ENCODE measurements at regions not wholly inside any gene's neighbourhood (a gene's known extent, or its start where the extent isn't known, plus 50 kb on each side); places are given as distances from the start of the nearest gene placed in this dataset.
"Not testable (repeated sequence)": the region's sequence is repeated elsewhere in the genome, so short reads cannot be mapped to it uniquely, and the experiment has no call there.

- no peak for DNase-seq
These were observed 279.8 kb upstream of the MAGEB18 start for GRCh38 chrX:25858273-25858880.

DNA sequence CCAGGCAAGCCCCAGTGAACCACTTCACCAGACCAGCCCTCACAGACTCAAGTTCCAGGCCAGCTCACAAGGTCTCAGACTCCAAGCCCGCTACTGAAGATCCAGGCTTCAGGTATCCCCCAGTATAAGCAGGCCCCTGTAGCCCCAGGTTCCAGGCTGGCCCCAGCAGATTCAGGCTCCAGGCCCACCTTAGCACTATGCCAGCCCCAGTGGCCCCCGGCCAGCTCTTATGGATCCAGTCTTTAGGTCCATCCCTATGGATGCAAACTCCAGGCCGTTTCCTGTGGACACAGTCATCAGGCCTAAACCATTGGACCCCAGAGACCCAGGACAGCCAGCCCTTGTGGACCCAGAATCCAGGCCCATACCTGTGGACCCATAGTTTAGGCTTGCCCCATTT lies 277.8 kb upstream of the MAGEB18 start:
- DNase-seq: no peak

DNA sequence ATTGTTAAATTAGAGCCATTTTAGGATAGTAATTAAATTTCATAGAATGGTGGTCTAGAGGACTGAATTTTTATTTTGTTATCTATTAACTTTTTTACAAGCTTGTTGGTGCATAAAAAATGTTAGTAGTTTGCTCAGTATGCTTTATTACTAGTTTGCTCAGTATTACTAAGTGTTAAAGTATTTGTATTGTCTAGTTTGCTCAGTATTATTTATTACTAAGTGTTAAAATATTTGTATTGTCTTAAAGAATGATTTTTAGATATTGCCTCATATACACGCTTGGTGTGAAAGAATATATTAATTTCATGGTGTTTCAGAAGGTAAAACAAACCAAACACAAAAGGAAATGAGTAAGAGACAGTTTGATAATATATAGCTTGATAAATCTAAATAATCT lies 268.4 kb upstream of the MAGEB18 start:
- DNase-seq: no peak

DNA sequence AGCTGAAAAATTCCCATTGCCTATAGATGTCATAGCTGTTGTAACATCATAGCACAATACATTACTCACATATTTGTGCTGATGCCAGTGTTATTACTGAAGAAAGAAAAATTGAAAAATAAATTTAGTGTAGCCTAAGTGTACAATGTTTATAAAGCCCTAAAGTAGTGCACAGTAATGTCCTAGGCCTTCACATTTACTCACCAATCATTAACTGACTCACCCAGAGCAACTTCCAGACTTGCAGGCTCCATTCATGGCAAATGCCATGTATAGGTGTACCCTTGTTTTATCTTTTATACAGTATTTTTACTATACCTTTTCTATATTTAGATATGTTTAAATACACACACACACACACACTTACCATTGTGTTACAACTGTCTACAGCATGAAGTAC lies 265.4 kb upstream of the MAGEB18 start:
- no peak for DNase-seq

DNA sequence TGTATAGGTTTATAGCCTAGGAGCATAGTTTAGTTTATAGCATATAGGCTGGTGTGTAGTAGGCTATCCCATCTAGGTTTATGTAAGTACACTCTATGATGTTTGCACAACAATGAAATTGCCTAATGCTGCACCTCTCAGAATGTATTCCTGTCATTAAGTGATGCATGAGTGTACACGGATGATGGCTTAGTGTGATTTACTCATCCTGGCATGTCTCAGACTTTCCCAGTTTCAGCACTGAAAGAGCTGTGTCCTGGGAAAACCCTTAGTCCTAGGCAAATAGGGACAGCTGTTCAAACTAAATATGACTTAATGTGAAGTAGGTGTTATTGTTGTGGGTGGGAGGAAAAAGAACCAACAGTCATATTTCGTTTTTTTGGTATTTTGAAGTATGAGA lies 264.9 kb upstream of the MAGEB18 start:
- DNase-seq: no peak

DNA sequence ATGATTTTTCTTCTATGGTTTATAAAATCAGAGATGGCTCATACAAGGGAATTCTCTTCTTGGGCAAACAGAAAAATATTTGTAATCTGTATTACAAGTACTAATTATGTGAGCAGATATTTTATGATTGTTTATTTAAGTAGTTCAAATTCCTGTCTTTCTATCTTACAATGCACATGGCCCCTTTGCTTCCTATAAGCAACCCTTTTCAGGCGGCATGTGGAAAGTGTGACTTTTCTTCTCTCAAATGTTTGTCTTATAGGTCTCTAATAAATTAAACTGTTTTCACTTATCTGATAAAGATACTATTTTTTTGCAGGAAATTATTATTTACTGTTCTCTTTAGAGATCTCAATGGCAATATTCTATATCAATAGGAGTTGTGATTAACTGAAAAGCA lies 259.3 kb upstream of the MAGEB18 start:
- DNase-seq: no peak

DNA sequence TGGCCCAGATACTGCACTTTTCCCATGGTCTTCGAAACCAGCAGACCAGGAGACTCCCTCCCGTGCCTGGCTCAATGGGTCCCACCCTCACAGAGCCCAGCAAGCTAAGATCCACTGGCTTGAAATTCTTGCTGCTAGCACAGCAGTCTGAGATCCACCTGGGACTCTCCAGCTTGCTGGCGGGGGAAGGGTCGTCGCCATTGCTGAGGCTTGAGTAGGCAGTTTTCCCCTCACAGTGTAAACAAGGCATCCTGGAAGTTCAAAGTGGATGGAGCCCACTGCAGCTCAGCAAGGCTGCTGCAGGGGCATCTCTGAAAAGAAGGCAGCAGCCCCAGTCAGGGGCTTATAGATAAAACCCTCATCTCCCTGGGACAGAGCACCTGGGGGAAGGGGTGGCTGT lies 255.6 kb upstream of the MAGEB18 start:
- DNase-seq: not testable (repeated sequence)

- DNase-seq: no peak
These were observed 240.4 kb upstream of the MAGEB18 start for GRCh38 chrX:25897758-25898157.

GRCh38 chrX:25905728-25906127 lies 232.4 kb upstream of the MAGEB18 start:
- not testable (repeated sequence) for DNase-seq

GRCh38 chrX:25925946-25926345 lies 212.2 kb upstream of the MAGEB18 start:
- DNase-seq: no peak

DNA sequence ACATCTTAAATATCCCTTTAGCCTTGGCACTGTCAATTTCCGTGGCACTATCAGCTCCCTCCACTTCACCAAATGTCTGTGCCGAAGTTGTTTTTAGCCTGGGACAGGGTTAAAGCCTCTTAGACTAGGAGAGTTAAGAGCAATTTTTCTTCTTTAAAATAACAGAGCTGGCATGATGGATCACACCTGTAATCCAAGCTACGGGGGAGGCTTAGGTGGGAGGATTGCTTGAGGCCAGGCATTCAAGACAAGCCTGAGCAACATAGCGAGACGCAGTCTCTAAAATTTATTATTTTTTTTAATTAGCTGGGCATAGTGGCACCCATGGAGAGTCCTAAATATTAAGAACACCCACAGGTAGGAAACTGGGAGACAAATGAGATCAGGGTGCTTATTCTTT lies 209.8 kb upstream of the MAGEB18 start:
- no peak for DNase-seq

GRCh38 chrX:25941087-25941486 lies 197.1 kb upstream of the MAGEB18 start:
- no peak for DNase-seq

- DNase-seq: no peak
These were observed 196.4 kb upstream of the MAGEB18 start for GRCh38 chrX:25941559-25942250.

DNA sequence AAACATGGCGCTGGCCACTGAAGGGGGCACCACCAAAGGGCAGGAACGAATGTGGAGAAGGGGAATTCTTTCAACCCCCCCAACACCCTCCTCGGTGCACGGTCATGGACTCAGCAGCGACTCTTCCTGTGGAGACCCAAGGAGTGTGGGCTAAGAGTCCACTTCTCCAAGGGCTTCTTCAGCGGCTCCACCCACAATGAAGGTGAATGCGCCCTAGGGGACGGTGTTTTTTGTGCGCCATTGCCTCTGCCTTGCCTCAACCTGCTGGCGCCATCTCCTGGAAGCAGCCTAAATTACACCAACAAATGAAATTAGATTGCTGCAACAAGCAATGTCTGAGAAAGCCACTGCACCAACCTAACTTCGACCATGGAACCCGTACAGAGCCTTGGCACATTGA lies 169.2 kb upstream of the MAGEB18 start:
- DNase-seq: peak; percentile 47

DNA sequence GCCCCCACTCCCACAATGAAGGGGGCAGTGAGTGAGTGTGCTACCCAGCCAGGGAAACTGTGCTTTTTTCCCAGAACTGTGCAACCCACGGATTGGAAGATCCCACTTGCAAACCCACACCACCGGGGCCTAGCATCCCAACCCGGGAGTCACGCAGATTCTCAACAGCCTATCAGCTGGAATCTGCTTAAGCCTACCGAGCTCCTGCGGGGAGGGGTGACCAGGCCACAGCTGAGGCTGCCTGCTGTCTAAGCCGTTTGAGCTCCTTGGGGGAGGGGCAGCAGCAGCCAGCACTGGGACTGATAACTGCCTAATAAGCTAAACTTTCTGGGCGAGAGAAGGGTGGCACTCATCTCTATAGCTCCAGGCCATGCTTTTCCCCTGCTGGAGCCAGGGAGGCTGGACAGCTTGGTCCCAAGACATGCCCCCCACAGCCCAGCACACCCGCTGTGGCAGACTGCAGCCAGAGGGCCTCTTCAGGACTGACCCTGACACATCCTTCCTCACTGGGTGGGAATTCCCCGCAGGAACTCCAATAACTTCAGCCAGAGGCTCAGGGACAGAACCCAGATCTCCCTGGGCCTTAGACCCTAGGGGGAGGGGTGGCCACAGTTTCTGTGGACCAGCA lies 161.3 kb upstream of the MAGEB18 start:
- no peak for DNase-seq

DNA sequence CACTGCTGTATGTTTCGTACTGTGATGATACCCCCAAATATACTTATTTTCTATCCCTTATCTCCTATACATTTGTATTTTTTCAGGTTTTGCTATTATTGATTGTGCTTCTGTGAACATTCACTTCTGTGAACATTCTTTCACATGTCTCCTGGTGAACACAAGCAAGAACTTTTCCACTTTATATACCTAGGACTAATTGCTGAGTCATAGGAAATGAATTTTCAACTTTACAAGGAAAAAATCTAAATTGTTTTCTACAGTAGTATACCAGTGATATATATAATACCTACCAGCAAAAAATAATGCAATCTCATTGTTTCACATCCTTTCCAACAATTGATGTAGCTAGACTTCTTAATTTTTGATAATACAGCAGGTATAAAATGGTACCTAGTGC lies 139.5 kb upstream of the MAGEB18 start:
- no peak for DNase-seq

DNA sequence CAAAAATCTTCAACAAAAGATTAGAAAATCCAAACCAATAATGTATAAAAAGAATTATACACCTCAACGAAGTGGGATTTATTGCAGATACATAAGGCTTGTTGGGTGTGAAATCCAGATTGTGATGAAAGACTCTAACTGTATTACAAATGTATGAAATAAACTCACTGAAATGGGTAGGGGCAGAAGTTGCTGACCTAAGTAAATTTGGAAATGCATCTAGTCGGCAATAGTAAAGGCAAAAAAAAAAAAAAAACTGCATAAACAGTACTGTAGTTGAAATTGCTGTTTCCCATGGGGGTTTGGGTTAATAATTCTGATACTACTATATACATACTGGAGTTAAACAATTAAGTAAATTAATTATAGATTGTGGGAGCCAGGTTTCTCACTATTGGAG lies 130.7 kb upstream of the MAGEB18 start:
- no peak for DNase-seq

DNA sequence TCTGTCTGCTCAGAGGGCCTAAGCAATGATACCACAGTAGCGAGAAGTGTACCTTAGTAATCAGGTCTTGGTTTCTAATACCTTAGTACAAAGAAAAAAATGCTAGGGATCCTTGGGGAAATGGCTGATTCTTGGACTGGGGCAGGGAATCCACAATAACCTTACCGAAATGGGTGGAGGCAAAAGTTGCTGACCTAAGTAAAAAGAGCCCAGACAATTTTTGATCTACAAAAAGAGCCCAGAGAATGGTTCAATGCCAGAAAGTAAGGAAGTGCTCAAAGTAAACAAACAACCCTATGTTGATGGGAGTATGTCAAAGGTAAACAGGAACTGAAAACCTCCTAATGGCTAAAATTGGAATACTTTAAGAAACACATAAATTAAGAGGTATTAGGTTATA lies 130.1 kb upstream of the MAGEB18 start:
- DNase-seq: no peak

DNA sequence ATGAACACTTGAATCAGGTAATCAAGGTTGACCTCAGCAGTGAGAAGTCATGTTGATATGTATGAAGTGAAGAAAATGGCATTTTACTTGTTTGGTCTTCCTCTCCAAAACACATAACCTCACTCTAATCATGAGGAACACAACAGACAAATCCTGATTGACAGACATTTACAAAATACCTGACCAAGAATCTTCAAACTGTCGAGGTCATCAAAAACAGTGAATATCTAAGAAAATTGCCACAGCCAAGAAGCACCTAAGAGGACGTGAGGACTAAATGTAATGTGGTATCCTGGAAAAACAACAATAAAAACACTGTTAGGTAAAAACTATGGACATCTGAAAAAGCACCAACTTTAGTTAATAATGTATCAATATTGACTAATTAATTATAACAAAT lies 129.5 kb upstream of the MAGEB18 start:
- DNase-seq: no peak

- DNase-seq: no peak
These were observed 118.8 kb upstream of the MAGEB18 start for GRCh38 chrX:26019386-26019785.

DNA sequence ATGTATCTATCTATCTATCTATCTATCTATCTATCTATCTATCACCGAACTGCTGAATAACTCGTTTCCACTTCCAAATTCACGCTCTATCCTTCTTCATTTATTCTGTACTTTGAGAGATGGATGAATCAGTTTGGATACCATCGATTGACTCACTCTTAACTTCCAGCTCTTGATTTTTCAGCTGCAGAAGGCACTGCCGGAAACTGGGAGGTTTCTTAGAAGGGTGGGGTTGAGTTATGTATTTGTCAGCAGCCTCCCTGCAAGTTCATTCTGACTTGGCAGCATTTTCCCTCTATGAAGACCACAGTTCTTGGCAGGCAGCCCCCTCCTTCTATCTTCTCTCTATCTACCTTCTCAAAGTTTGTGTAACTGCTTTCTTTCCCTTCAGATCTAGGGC lies 112.0 kb upstream of the MAGEB18 start:
- DNase-seq: no peak

DNA sequence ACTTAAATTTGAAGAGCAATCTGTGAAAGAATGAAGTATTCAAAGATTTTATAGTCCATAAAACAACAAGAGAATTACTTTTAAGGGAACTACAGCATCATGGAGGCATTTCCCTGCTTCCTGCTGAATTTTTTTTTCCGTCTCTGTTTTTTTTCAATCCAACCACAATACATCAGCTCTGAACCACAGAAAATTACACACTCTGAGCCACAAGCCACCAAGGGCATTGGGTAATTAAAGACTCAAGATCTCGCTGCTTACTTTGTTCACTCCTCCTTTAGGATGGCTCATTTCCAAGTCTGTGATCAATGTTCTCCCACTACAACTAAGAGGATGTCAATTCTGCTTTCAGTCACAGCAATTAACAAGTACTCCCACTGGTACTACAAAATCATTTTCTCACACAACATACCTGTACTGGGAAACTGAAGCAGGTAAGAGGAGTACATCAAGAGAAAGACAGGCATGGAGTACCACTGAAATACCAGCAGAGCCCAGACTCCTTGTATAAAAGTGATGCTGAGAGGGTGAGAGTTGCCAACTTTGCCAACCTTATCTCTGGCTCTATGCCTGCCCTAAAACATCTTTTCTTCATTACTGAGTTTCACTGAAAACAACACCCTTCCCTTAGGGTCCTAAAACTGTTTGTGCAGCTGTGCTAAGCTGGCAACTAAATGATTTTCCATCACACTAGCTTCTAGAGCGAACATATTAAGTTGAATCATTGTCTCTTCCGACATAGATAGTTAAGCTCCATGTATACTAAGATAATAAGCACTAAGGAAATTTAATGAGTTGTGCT lies 105.8 kb upstream of the MAGEB18 start:
- no peak for DNase-seq

GRCh38 chrX:26037367-26037766 lies 100.8 kb upstream of the MAGEB18 start:
- DNase-seq: no peak

DNA sequence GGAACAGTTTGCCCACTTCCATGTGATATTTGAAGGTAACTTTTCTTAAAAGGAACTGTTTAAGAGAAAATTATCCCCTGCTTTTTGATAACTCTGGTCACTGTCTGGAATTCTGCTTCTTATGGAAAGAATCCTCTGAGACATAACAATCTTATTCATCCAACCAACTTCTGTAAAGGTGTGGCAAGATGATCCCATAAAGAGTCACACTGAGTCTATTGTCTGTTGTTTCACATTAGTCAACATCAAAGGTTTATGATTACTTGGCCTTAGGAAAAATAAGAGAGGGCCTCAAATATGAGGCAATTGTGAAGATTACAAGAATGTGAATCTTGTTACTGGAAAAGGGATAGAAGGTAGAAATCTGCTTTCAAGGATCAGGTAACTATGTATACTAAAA lies 88.0 kb upstream of the MAGEB18 start:
- no peak for DNase-seq

Data from activated CD4-positive, alpha-beta T cell treated with anti-CD3 and anti-CD28 coated beads, Interleukin-2, Interleukin-6, amounts not matched to agents 100 ng/mL and 50 ng/mL, durations not matched to agents 16 hours and 8 hours (primary cell).